Spleen (tissue), 7 donors: ENCODE measurements at regions not wholly inside any gene's neighbourhood (a gene's known extent, or its start where the extent isn't known, plus 50 kb on each side); places are given as distances from the start of the nearest gene placed in this dataset.

Source experiments
- CTCF ChIP-seq, 11 experiments: fragments of 200-600 bp in 7 of 11; fragments of 450-650 bp in 4 of 11; sonication (generic) in 4 of 11; IDR thresholded peaks in 8 of 11; conservative IDR thresholded peaks in 3 of 11; 1 replicate in 7 of 11; 2 replicates in 4 of 11; pipeline versions ENCODE4 v1.4.0 to v1.8.0; 2016 to 2021; ENCODE audit warnings: antibody characterized with exemption in 11 of 11, inconsistent platforms in 4 of 11, mild to moderate bottlenecking in 1 of 11
- POLR2A ChIP-seq, 3 donors: fragments of 450-650 bp; IDR thresholded peaks; one replicate each; pipeline ENCODE4 v1.5.1; 2017; ENCODE audit warnings: antibody characterized with exemption in 3 of 3, mild to moderate bottlenecking in 1 of 3
- donor health status: DM: no; HTN: no; CAD: no; lungs with moderate emphysema.
- donor health status: DM: no; HTN: no; CAD: no.
- donor health status: DM: no; HTN: no; CAD: no.

GRCh38 chr4:35800669-35801068 is 443.6 kb downstream of the ARAP2 start:
- no peak for TF ChIP-seq CTCF (IDR thresholded peaks at IDR 0.05 in 8 of 11, conservative IDR thresholded peaks at IDR 0.05 in 3 of 11)
- TF ChIP-seq POLR2A (IDR thresholded peaks at IDR 0.05), result no peak
